ENCODE measurements at regions not wholly inside any gene's neighbourhood (a gene's known extent, or its start where the extent isn't known, plus 50 kb on each side); places are given as distances from the start of the nearest gene placed in this dataset.

DNA sequence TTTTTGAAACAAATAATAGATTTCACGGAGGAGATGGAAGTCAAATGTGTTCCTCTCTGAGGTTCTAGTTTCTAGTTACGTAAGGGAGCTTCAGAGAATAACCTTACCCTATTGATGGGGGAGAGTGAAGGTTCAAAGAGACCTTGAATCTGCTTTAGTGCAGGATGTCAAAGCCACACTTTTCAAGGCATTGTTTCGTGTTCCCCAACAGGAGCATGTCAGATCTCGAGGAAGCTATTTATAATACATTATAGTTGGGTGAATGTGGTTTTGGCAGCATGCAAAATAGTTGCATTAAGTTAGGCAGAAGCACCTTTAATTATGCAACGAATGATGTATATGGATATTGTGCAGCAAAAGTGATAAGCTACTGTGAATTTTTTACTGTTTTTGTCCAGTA is 614.9 kb downstream of the SLC16A7 start (continued):
- TF ChIP-seq, protein P1, sequence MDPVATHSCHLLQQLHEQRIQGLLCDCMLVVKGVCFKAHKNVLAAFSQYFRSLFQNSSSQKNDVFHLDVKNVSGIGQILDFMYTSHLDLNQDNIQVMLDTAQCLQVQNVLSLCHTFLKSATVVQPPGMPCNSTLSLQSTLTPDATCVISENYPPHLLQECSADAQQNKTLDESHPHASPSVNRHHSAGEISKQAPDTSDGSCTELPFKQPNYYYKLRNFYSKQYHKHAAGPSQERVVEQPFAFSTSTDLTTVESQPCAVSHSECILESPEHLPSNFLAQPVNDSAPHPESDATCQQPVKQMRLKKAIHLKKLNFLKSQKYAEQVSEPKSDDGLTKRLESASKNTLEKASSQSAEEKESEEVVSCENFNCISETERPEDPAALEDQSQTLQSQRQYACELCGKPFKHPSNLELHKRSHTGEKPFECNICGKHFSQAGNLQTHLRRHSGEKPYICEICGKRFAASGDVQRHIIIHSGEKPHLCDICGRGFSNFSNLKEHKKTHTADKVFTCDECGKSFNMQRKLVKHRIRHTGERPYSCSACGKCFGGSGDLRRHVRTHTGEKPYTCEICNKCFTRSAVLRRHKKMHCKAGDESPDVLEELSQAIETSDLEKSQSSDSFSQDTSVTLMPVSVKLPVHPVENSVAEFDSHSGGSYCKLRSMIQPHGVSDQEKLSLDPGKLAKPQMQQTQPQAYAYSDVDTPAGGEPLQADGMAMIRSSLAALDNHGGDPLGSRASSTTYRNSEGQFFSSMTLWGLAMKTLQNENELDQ (CRISPR knock-in tag; IDR thresholded peaks at IDR 0.05; ENCODE audit: borderline replicate concordance) = no peak
- TF ChIP-seq, protein P2, sequence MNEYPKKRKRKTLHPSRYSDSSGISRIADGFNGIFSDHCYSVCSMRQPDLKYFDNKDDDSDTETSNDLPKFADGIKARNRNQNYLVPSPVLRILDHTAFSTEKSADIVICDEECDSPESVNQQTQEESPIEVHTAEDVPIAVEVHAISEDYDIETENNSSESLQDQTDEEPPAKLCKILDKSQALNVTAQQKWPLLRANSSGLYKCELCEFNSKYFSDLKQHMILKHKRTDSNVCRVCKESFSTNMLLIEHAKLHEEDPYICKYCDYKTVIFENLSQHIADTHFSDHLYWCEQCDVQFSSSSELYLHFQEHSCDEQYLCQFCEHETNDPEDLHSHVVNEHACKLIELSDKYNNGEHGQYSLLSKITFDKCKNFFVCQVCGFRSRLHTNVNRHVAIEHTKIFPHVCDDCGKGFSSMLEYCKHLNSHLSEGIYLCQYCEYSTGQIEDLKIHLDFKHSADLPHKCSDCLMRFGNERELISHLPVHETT (CRISPR knock-in tag; conservative IDR thresholded peaks at IDR 0.05 in 1 of 2, IDR thresholded peaks at IDR 0.05 in 1 of 2) = no peak

DNA sequence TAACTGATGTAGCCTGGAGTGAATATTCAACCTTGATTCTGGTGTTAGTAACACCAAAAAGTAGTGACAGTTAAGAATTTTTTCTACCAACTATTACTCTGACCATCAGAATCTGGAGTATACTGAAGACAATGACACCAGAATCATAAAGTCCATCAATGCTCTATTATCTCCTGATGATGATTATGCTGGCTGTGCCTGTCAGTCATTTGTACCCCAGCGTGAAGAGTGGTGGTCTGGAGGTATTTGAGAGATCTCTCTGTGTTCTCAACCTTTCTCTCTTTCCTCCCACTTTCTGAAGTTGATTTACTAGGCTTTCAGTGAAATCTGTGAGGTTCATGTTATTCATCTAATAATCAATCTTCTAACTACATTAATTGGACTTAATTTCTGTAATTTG is 615.4 kb downstream of the SLC16A7 start:
- CTCF ChIA-PET (ENCODE audit: low intra/inter-chr PET ratio) = no interaction called here
- peaks cover 0 to 5% of the 10 kb centered on the region in 2 experiments; a peak in 2 of 5 replicates for H3K4me1 ChIP-seq (replicated peaks in 1 of 2; ENCODE audit: control insufficient read depth in 2 of 2, insufficient read depth in 2 of 2, low read length in 2 of 2)
- intact Hi-C loops (cut with micrococcal nuclease) = no loop called here
- H3K9me3 ChIP-seq (replicated peaks; ENCODE audit: control insufficient read depth, insufficient read depth, low read depth, low read length) = no peaks in the 10 kb centered on the region
- BruUV-seq (replicated peaks) = no TSS peak
- no peaks in the 10 kb centered on the region for H3K9me1 ChIP-seq (ENCODE audit: control insufficient read depth, insufficient read depth, low read length)
- no peak for ATAC-seq
- H3K79me2 ChIP-seq (ENCODE audit: control insufficient read depth, insufficient read depth, low read length) = no peaks in the 10 kb centered on the region
- 58% methylated on average over 1 of the region's 1 CpG for WGBS (ENCODE audit: insufficient coverage, low coverage, missing lambda C conversion rate)
- H3K36me3 ChIP-seq (ENCODE audit: control insufficient read depth, insufficient read depth, low read length) = no peaks in the 10 kb centered on the region
- H3K4me2 ChIP-seq (ENCODE audit: insufficient read depth, low read length) = no peak overlapping the region
- H3K27ac ChIP-seq (ENCODE audit: extremely low read depth, low read depth, low read length) = no peak overlapping the region
- no peak overlapping the region for H3K4me3 ChIP-seq
- no peaks in the 10 kb centered on the region for H3K27me3 ChIP-seq (ENCODE audit: control insufficient read depth in 2 of 2, insufficient read depth in 2 of 2, low read length in 2 of 2)
- H2AFZ ChIP-seq (ENCODE audit: low read depth, low read length) = no peak overlapping the region
- in situ Hi-C loops (cut with MboI) = no loop called here
- no peak overlapping the region for H3K9ac ChIP-seq (ENCODE audit: insufficient read depth in 1 of 2, low read depth in 2 of 2, low read length in 2 of 2)
- H4K20me1 ChIP-seq (replicated peaks; ENCODE audit: control insufficient read depth, insufficient read depth, low read length) = no peaks in the 10 kb centered on the region
- POLR2A ChIA-PET = no interaction called here
- DNase-seq (ENCODE audit: extremely low read depth in 1 of 4, low spot score in 3 of 4) = no peak
- no peak for FAIRE-seq
- TF ChIP-seq TBP (optimal IDR thresholded peaks at IDR 0.05; ENCODE audit: low read depth, low read length) (no peak), ELF1 (tag; IDR thresholded peaks at IDR 0.05) (no peak), HIVEP1 (CRISPR knock-in tag; IDR thresholded peaks at IDR 0.05) (no peak), THRAP3 (IDR thresholded peaks at IDR 0.05; ENCODE audit: borderline replicate concordance) (no peak), KAT8 (IDR thresholded peaks at IDR 0.05; ENCODE audit: low read depth) (no peak), RUNX1 (IDR thresholded peaks at IDR 0.05; ENCODE audit: low read depth) (no peak), GATA2 (CRISPR knock-in tag; IDR thresholded peaks at IDR 0.05) (no peak), RBM25 (IDR thresholded peaks at IDR 0.05; ENCODE audit: low read depth, low read length, severe bottlenecking) (no peak), NCOR1 (IDR thresholded peaks at IDR 0.05) (no peak), ZNF23 (CRISPR knock-in tag; IDR thresholded peaks at IDR 0.05) (no peak), CBFB (CRISPR knock-in tag; IDR thresholded peaks at IDR 0.05) (no peak), NCOA2 (IDR thresholded peaks at IDR 0.05; ENCODE audit: partially characterized antibody in 2 of 2) (no peak)
- TF ChIP-seq, protein P3, sequence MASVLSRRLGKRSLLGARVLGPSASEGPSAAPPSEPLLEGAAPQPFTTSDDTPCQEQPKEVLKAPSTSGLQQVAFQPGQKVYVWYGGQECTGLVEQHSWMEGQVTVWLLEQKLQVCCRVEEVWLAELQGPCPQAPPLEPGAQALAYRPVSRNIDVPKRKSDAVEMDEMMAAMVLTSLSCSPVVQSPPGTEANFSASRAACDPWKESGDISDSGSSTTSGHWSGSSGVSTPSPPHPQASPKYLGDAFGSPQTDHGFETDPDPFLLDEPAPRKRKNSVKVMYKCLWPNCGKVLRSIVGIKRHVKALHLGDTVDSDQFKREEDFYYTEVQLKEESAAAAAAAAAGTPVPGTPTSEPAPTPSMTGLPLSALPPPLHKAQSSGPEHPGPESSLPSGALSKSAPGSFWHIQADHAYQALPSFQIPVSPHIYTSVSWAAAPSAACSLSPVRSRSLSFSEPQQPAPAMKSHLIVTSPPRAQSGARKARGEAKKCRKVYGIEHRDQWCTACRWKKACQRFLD (CRISPR knock-in tag; IDR thresholded peaks at IDR 0.05) = no peak

Measured in K562 (cell line).